H9 (cell line): ENCODE measurements at regions not wholly inside any gene's neighbourhood (a gene's known extent, or its start where the extent isn't known, plus 50 kb on each side); places are given as distances from the start of the nearest gene placed in this dataset.

Source experiments
- DNase-seq: peaks from one replicate; pipeline ENCODE4 v3.0.0-alpha.2; 2017
- H2AFZ ChIP-seq: one replicate; pipeline ENCODE4 v1.6.1; 2013; ENCODE audit warnings: mild to moderate bottlenecking, low read length, control low read depth, moderate library complexity
- H2AK5ac ChIP-seq: 2 replicates; pipeline ENCODE4 v1.6.1; 2013; ENCODE audit warnings: low read length, control low read depth, mixed read lengths; ENCODE audit not compliant: insufficient read length
- H2BK120ac ChIP-seq: one replicate; pipeline ENCODE4 v1.6.1; 2013; ENCODE audit warnings: low read depth, mild to moderate bottlenecking, low read length, control low read depth, inconsistent platforms; ENCODE audit not compliant: poor library complexity, severe bottlenecking
- H2BK12ac ChIP-seq: 2 replicates; pipeline ENCODE4 v1.6.1; 2013; ENCODE audit warnings: low read length, control low read depth, mixed read lengths, low read depth; ENCODE audit not compliant: insufficient read length
- H2BK15ac ChIP-seq: 2 replicates; pipeline ENCODE4 v1.6.1; 2013; ENCODE audit warnings: low read depth, low read length, control low read depth
- H2BK20ac ChIP-seq: one replicate; pipeline ENCODE4 v1.6.1; 2013; ENCODE audit warnings: low read depth, mild to moderate bottlenecking, low read length, control low read depth, inconsistent platforms; ENCODE audit not compliant: poor library complexity, severe bottlenecking
- H2BK5ac ChIP-seq: 2 replicates; pipeline ENCODE4 v1.6.1; 2013; ENCODE audit warnings: low read length, control low read depth, mixed read lengths; ENCODE audit not compliant: insufficient read length
- H3K14ac ChIP-seq: 2 replicates; pipeline ENCODE4 v1.6.1; 2013; ENCODE audit warnings: low read length, control low read depth; ENCODE audit not compliant: insufficient read depth
- H3K18ac ChIP-seq: 2 replicates; pipeline ENCODE4 v1.6.1; 2013; ENCODE audit warnings: low read depth, mild to moderate bottlenecking, mixed read lengths, low read length, control low read depth; ENCODE audit not compliant: insufficient read length
- H3K23ac ChIP-seq: 2 replicates; pipeline ENCODE4 v1.6.1; 2013; ENCODE audit warnings: low read length, control low read depth, mixed read lengths, low read depth; ENCODE audit not compliant: insufficient read length
- H3K23me2 ChIP-seq: 2 replicates; pipeline ENCODE4 v1.6.1; 2013; ENCODE audit warnings: low read depth, mild to moderate bottlenecking, mixed read lengths, low read length, control low read depth; ENCODE audit not compliant: insufficient read length, poor library complexity, severe bottlenecking
- H3K27ac ChIP-seq: 2 replicates; pipeline ENCODE4 v1.5.1; 2013; ENCODE audit warnings: low read length, control low read depth, mixed read lengths, low read depth; ENCODE audit not compliant: insufficient read length
- H3K27me3 ChIP-seq: 2 replicates; pipeline ENCODE4 v1.6.1; 2013; ENCODE audit warnings: low read length, control low read depth, inconsistent platforms; ENCODE audit not compliant: insufficient read depth
- H3K4ac ChIP-seq: 2 replicates; pipeline ENCODE4 v1.6.1; 2013; ENCODE audit warnings: low read depth, mild to moderate bottlenecking, control low read depth, inconsistent platforms, low read length, moderate library complexity
- H3K4me1 ChIP-seq: 2 replicates; pipeline ENCODE4 v1.6.1; 2013; ENCODE audit warnings: low read length, control low read depth, inconsistent platforms; ENCODE audit not compliant: insufficient read depth
- H3K4me2 ChIP-seq: 2 replicates; pipeline ENCODE4 v1.6.1; 2013; ENCODE audit warnings: low read length, control low read depth, mixed read lengths; ENCODE audit not compliant: insufficient read length, insufficient read depth
- H3K56ac ChIP-seq: 2 replicates; pipeline ENCODE4 v1.6.1; 2013; ENCODE audit warnings: low read depth, mild to moderate bottlenecking, mixed read lengths, low read length, control low read depth; ENCODE audit not compliant: insufficient read length
- H3K79me1 ChIP-seq: 2 replicates; pipeline ENCODE4 v1.6.1; 2013; ENCODE audit warnings: low read depth, mild to moderate bottlenecking, moderate library complexity, low read length, control low read depth, inconsistent platforms; ENCODE audit not compliant: insufficient read depth, poor library complexity, severe bottlenecking
- H3K79me2 ChIP-seq: 2 replicates; pipeline ENCODE4 v1.6.1; 2013; ENCODE audit warnings: low read length, control low read depth, inconsistent platforms; ENCODE audit not compliant: insufficient read depth
- H3K9ac ChIP-seq: 2 replicates; pipeline ENCODE4 v1.6.1; 2013; ENCODE audit warnings: low read length, control low read depth, mixed read lengths; ENCODE audit not compliant: insufficient read length; ENCODE audit errors: extremely low read depth
- H3K9me3 ChIP-seq: one replicate; pipeline ENCODE4 v1.6.1; 2013; ENCODE audit warnings: low read depth, low read length, inconsistent platforms; ENCODE audit not compliant: control insufficient read depth
- H3T11ph ChIP-seq: one replicate; pipeline ENCODE4 v1.6.1; 2013; ENCODE audit warnings: mild to moderate bottlenecking, low read length, control low read depth, inconsistent platforms
- H4K20me1 ChIP-seq: one replicate; pipeline ENCODE4 v1.6.1; 2013; ENCODE audit not compliant: control insufficient read depth, insufficient read length, insufficient read depth
- H4K5ac ChIP-seq: 2 replicates; pipeline ENCODE4 v1.6.1; 2013; ENCODE audit warnings: low read depth, mild to moderate bottlenecking, mixed read lengths, low read length, control low read depth; ENCODE audit not compliant: insufficient read length
- H4K8ac ChIP-seq: replicated peaks from 2 replicates; pipeline ENCODE4 v1.6.1; 2013; ENCODE audit warnings: low read length, control low read depth, mixed read lengths, low read depth; ENCODE audit not compliant: insufficient read length
- H4K91ac ChIP-seq: 2 replicates; pipeline ENCODE4 v1.6.1; 2013; ENCODE audit warnings: low read depth, mild to moderate bottlenecking, moderate library complexity, mixed read lengths, low read length, control low read depth; ENCODE audit not compliant: insufficient read length
- H3K27ac Mint-ChIP-seq, 3 experiments: 2 replicates in 2 of 3; 3 replicates in 1 of 3; pipeline ENCODE4 v1.8.0; 2020 to 2021; ENCODE audit warnings: mixed read lengths in 3 of 3, mild to moderate bottlenecking in 1 of 3, moderate library complexity in 1 of 3
- H3K27me3 Mint-ChIP-seq: 2 replicates; pipeline ENCODE4 v1.8.0; 2021; ENCODE audit warnings: low read depth, mild to moderate bottlenecking, moderate library complexity, mixed read lengths
- H3K36me3 Mint-ChIP-seq, 3 experiments: 2 replicates in 2 of 3; 3 replicates in 1 of 3; pipeline ENCODE4 v1.8.0; 2020 to 2021; ENCODE audit warnings: low read depth in 3 of 3, mixed read lengths in 3 of 3; ENCODE audit not compliant: insufficient read depth in 1 of 3
- H3K4me1 Mint-ChIP-seq, 2 experiments: 2 replicates each; pipeline ENCODE4 v1.8.0; 2020; ENCODE audit warnings: mixed read lengths in 2 of 2
- H3K4me3 Mint-ChIP-seq, 2 experiments: 2 replicates in 1 of 2; 3 replicates in 1 of 2; pipeline ENCODE4 v1.8.0; 2020 to 2021; ENCODE audit warnings: mild to moderate bottlenecking in 2 of 2, mixed read lengths in 2 of 2, moderate library complexity in 1 of 2
- H3K9me3 Mint-ChIP-seq, 2 experiments: 2 replicates in 1 of 2; 3 replicates in 1 of 2; pipeline ENCODE4 v1.8.0; 2020; ENCODE audit warnings: mild to moderate bottlenecking in 2 of 2, mixed read lengths in 2 of 2, moderate library complexity in 1 of 2
- WGBS: extraction: QIAGEN DNeasy Blood & Tissue Kit; methylation state at CpG from one replicate; pipeline ENCODE4 v1.1.7; 2013; ENCODE audit warnings: missing lambda C conversion rate, low lambda C conversion rate, mixed read lengths; ENCODE audit not compliant: insufficient read length; ENCODE audit errors: extremely low coverage; 5-methylcytosine and 5-hydroxymethylcytosine counted together
- TF ChIP-seq, protein P1 (sequence below): fragments of 200-600 bp; sonication (generic); conservative IDR thresholded peaks from 3 replicates; pipeline ENCODE4 v1.8.0; 2021; ENCODE audit warnings: antibody characterized with exemption, mild to moderate bottlenecking

DNA sequence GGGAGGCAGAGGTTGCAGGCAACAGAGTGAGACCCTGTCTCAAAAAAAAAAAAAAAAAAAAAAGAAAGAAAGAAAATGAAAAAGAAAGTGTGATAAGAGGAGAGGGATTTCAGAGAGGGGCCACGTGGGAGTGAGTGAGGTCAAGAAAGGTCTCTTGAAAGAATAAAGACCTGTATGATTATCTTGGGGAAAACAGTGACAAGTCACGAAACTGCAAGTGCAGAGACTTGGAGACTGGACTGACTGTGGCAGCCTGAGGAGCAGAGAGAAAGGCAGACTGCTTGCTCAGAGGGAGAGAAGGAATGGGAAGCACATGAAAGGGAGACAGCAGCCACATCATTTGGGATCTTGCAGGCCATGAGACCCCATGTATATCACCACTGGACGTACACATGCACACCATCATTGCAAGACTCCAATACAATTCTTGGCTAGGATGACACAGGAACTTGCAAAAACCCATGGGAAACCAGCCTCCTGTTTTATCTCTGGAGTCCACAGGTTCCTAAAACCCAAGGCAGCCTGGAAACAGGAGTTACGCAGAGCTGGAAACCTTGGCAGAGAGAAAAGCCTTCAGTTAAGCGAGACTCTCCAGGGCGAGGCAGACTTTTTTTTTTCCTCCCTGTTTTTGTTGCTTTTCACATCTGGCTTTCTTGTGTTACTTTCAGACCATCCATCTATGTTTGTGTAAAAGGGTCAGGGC, 207.0 kb upstream of the TBL1X start:
- Mint-ChIP-seq H3K9me3 (peaks cover 38 to 64% of the 10 kb centered on the region in 2 experiments), H3K4me3 (no peak overlapping the region), H3K4me1 (0 out of 4 replicates have a peak, but pooled peaks cover 0 to 2% of the 10 kb centered on the region in 2 experiments), H3K27ac (no peak overlapping the region), H3K27me3 (no peaks in the 10 kb centered on the region; the same call in none of the 2 replicates), H3K36me3 (peaks cover 18 to 36% (median 31%) of the 10 kb centered on the region in 3 experiments)
- Histone ChIP-seq H2BK12ac (no peak overlapping the region), H4K8ac (no peak overlapping the region), H3T11ph (no peak overlapping the region), H3K23me2 (no peaks in the 10 kb centered on the region), H4K91ac (no peak overlapping the region), H2BK5ac (no peak overlapping the region), H2BK120ac (no peak overlapping the region), H2BK20ac (no peak overlapping the region), H2BK15ac (no peak overlapping the region), H3K79me1 (no peaks in the 10 kb centered on the region), H3K56ac (no peak overlapping the region), H3K4me1 (peaks cover 2% of the 10 kb centered on the region; the same call in 1 of the 2 replicates), H3K27ac (no peak overlapping the region), H3K9ac (no peak overlapping the region), H4K5ac (no peak overlapping the region), H3K23ac (no peak overlapping the region), H3K4me2 (no peak overlapping the region), H2AFZ (no peak overlapping the region), H3K4ac (no peak overlapping the region), H3K14ac (no peak overlapping the region), H4K20me1 (no peaks in the 10 kb centered on the region), H3K27me3 (no peaks in the 10 kb centered on the region), H2AK5ac (no peak overlapping the region), H3K79me2 (no peaks in the 10 kb centered on the region), H3K9me3 (no peaks in the 10 kb centered on the region), H3K18ac (no peak overlapping the region)
- TF ChIP-seq, protein P1, sequence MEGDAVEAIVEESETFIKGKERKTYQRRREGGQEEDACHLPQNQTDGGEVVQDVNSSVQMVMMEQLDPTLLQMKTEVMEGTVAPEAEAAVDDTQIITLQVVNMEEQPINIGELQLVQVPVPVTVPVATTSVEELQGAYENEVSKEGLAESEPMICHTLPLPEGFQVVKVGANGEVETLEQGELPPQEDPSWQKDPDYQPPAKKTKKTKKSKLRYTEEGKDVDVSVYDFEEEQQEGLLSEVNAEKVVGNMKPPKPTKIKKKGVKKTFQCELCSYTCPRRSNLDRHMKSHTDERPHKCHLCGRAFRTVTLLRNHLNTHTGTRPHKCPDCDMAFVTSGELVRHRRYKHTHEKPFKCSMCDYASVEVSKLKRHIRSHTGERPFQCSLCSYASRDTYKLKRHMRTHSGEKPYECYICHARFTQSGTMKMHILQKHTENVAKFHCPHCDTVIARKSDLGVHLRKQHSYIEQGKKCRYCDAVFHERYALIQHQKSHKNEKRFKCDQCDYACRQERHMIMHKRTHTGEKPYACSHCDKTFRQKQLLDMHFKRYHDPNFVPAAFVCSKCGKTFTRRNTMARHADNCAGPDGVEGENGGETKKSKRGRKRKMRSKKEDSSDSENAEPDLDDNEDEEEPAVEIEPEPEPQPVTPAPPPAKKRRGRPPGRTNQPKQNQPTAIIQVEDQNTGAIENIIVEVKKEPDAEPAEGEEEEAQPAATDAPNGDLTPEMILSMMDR: no peak
- DNase-seq: no peak
- WGBS: 100% methylated on average over 1 of the region's 6 CpGs
